ENCODE measurements at regions not wholly inside any gene's neighbourhood (a gene's known extent, or its start where the extent isn't known, plus 50 kb on each side); places are given as distances from the start of the nearest gene placed in this dataset.

DNA sequence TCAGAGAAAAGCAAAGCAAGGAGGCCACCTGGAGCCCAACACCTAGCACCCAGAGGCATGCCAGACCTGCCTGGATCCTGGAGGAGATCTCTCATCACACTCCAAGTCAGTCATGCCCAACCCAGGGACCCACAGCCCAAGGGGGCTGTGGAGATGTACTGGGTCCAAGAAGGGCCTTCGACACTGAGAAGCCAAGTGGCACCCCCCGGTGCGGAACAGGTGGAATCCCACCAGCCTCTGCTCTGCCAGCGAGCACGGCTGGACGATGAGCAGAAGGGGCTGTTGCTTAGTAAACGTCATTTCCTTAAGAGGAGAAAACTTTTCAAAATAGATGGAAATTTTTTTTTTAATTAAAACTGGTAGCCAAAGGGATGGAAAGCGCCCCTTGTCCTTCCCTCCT, 171.9 kb upstream of the GRK3 start:
- Mint-ChIP-seq H3K4me3 (no peak overlapping the region), H3K27me3 (no peaks in the 10 kb centered on the region), H3K27ac (no peak overlapping the region), H3K9me3 (ENCODE audit: insufficient read depth) (no peaks in the 10 kb centered on the region), H3K4me1 (peaks cover 45% of the 10 kb centered on the region)
- Histone ChIP-seq H3K4me1 (ENCODE audit: control insufficient read depth in 2 of 2, insufficient read depth in 2 of 2, low read length in 2 of 2) (peaks cover 20 to 30% of the 10 kb centered on the region in 2 donors), H3K4me2 (replicated peaks; ENCODE audit: low read depth, low read length, poor library complexity, severe bottlenecking) (no peak overlapping the region), H3K27me3 (replicated peaks in 1 of 4; ENCODE audit: control extremely low read depth in 1 of 4, control insufficient read depth in 3 of 4, insufficient read depth in 4 of 4, low read length in 3 of 4) (no peaks in the 10 kb centered on the region), H4K20me1 (ENCODE audit: control insufficient read depth, insufficient read depth, low read length, poor library complexity, severe bottlenecking) (peaks cover 83% of the 10 kb centered on the region), H2AFZ (ENCODE audit: insufficient read depth, low read depth, low read length, poor library complexity, severe bottlenecking) (no peak overlapping the region), H3K4me3 (ENCODE audit: control extremely low read depth in 1 of 5, extremely low read depth in 1 of 5, insufficient read depth in 1 of 5, low read depth in 2 of 5, low read length in 4 of 5) (no peak overlapping the region), H3K36me3 (replicated peaks in 1 of 2; ENCODE audit: control extremely low read depth in 1 of 2, control insufficient read depth in 1 of 2, extremely low read depth in 1 of 2, insufficient read depth in 2 of 2, low read length in 1 of 2) (no peaks in the 10 kb centered on the region), H3K79me2 (ENCODE audit: control insufficient read depth, insufficient read depth, low read length) (peaks cover 95% of the 10 kb centered on the region), H3K9ac (ENCODE audit: low read length) (no peak overlapping the region), H3K27ac (ENCODE audit: low read length in 2 of 2) (no peak overlapping the region), H3K9me3 (ENCODE audit: control extremely low read depth in 1 of 3, control insufficient read depth in 2 of 3, insufficient read depth in 1 of 3, low read length in 2 of 3) (no peaks in the 10 kb centered on the region)
- ATAC-seq (ENCODE audit: low read depth) (no peak), DNase-seq (no peak)
- 100% methylated on average over 3 of the region's 8 CpGs for WGBS (ENCODE audit: insufficient coverage)
- intact Hi-C loops (cut with micrococcal nuclease) = no loop called here
- ChIA-PET CTCF (no interaction called here), POLR2A (no interaction called here)
- TF ChIP-seq, protein P1, sequence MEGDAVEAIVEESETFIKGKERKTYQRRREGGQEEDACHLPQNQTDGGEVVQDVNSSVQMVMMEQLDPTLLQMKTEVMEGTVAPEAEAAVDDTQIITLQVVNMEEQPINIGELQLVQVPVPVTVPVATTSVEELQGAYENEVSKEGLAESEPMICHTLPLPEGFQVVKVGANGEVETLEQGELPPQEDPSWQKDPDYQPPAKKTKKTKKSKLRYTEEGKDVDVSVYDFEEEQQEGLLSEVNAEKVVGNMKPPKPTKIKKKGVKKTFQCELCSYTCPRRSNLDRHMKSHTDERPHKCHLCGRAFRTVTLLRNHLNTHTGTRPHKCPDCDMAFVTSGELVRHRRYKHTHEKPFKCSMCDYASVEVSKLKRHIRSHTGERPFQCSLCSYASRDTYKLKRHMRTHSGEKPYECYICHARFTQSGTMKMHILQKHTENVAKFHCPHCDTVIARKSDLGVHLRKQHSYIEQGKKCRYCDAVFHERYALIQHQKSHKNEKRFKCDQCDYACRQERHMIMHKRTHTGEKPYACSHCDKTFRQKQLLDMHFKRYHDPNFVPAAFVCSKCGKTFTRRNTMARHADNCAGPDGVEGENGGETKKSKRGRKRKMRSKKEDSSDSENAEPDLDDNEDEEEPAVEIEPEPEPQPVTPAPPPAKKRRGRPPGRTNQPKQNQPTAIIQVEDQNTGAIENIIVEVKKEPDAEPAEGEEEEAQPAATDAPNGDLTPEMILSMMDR (IDR thresholded peaks at IDR 0.05) = no peak
- TF ChIP-seq EZH2 (IDR thresholded peaks at IDR 0.05; ENCODE audit: borderline replicate concordance, insufficient read depth, low read depth, low read length, poor library complexity, severe bottlenecking) = no peak

DNA sequence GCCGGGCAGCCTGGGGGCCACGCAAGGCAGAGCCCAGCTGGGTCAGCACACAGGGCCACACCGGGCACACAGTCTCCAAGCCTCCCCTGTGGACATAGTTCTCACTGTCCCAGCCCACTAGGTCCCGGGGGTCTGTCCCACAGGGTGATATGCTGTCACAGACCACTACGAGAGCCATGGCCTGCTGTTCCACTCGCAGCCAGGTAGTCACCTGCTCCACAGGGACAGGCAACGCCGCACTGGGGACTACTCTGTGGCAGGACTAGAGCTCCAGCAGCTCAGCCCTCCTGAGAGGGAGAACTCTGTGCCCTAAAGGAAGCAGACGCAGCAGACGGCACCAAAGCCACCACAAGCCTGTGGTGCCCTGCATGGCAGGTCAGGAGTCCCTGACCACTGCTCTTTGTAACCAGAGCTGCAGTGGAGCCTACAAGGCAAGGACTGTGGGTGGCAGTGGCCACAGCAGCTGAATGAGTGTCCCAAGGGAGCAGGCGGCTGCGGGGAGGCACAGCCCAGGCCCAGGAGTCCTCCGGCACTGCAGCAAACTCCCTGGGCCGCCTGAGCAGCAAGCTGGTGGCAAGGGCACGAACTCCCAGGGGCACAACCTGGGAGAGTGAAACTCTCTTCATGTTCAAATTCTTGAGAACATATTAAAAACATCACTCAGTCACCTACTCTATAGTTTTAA, 171.2 kb upstream of the GRK3 start:
- Histone ChIP-seq H3K9me3 (ENCODE audit: control extremely low read depth in 1 of 3, control insufficient read depth in 2 of 3, insufficient read depth in 1 of 3, low read length in 2 of 3) (no peaks in the 10 kb centered on the region), H3K36me3 (replicated peaks in 1 of 2; ENCODE audit: control extremely low read depth in 1 of 2, control insufficient read depth in 1 of 2, extremely low read depth in 1 of 2, insufficient read depth in 2 of 2, low read length in 1 of 2) (no peaks in the 10 kb centered on the region), H3K79me2 (ENCODE audit: control insufficient read depth, insufficient read depth, low read length) (peaks cover 96% of the 10 kb centered on the region), H2AFZ (ENCODE audit: insufficient read depth, low read depth, low read length, poor library complexity, severe bottlenecking) (no peak overlapping the region), H4K20me1 (ENCODE audit: control insufficient read depth, insufficient read depth, low read length, poor library complexity, severe bottlenecking) (peaks cover 80% of the 10 kb centered on the region), H3K4me2 (replicated peaks; ENCODE audit: low read depth, low read length, poor library complexity, severe bottlenecking) (no peak overlapping the region), H3K4me1 (ENCODE audit: control insufficient read depth in 2 of 2, insufficient read depth in 2 of 2, low read length in 2 of 2) (peaks cover 24 to 36% of the 10 kb centered on the region in 2 donors), H3K9ac (ENCODE audit: low read length) (no peak overlapping the region), H3K27ac (ENCODE audit: low read length in 2 of 2) (no peak overlapping the region), H3K27me3 (replicated peaks in 1 of 4; ENCODE audit: control extremely low read depth in 1 of 4, control insufficient read depth in 3 of 4, insufficient read depth in 4 of 4, low read length in 3 of 4) (no peaks in the 10 kb centered on the region), H3K4me3 (ENCODE audit: control extremely low read depth in 1 of 5, extremely low read depth in 1 of 5, insufficient read depth in 1 of 5, low read depth in 2 of 5, low read length in 4 of 5) (no peak overlapping the region)
- Mint-ChIP-seq H3K4me3 (no peak overlapping the region), H3K9me3 (ENCODE audit: insufficient read depth) (no peaks in the 10 kb centered on the region), H3K27ac (no peak overlapping the region), H3K4me1 (peaks cover 46% of the 10 kb centered on the region), H3K27me3 (no peaks in the 10 kb centered on the region)
- ChIA-PET CTCF (no interaction called here), POLR2A (no interaction called here)
- 55% methylated on average over 15 of the region's 15 CpGs for WGBS (ENCODE audit: insufficient coverage)
- intact Hi-C loops (cut with micrococcal nuclease) = no loop called here
- TF ChIP-seq, protein P1 (IDR thresholded peaks at IDR 0.05) = no peak
- no peak for TF ChIP-seq EZH2 (IDR thresholded peaks at IDR 0.05; ENCODE audit: borderline replicate concordance, insufficient read depth, low read depth, low read length, poor library complexity, severe bottlenecking)
- DNase-seq = no peak
- no peak for ATAC-seq (ENCODE audit: low read depth)

All from B cell (primary cell).